WTC11 (cell line): ENCODE measurements at regions not wholly inside any gene's neighbourhood (a gene's known extent, or its start where the extent isn't known, plus 50 kb on each side); places are given as distances from the start of the nearest gene placed in this dataset.

Experiments used
- ATAC-seq: fragments of 200-7000 bp; cut with Tn5 transposase; 2 replicates; pipeline ENCODE4 v1.10.0; 2021; ENCODE audit warnings: mild to moderate bottlenecking, moderate library complexity
- CTCF ChIA-PET: fragments of 300-600 bp; sonication (Branson Sonifier 250); formaldehyde crosslinking; loops from one replicate; lab custom pipeline; 2021; ENCODE audit warnings: antibody characterized with exemption; lab: Charles Lee
- POLR2A ChIA-PET: fragments of 350-600 bp; sonication (Branson Sonifier 250); formaldehyde crosslinking; loops from one replicate; lab custom pipeline; 2021; ENCODE audit warnings: antibody characterized with exemption; lab: Charles Lee
- DNase-seq: peaks from one replicate; pipeline ENCODE4 v3.0.0; 2021; ENCODE audit warnings: low spot score
- H3K27ac Mint-ChIP-seq: 2 replicates; pipeline ENCODE4 v1.8.0; 2021; ENCODE audit warnings: mixed read lengths
- H3K27me3 Mint-ChIP-seq: 2 replicates; pipeline ENCODE4 v1.8.0; 2021; ENCODE audit warnings: low read depth, mild to moderate bottlenecking, moderate library complexity, mixed read lengths
- H3K36me3 Mint-ChIP-seq: 2 replicates; pipeline ENCODE4 v1.8.0; 2021; ENCODE audit warnings: mixed read lengths
- H3K4me1 Mint-ChIP-seq: 2 replicates; pipeline ENCODE4 v1.8.0; 2022; ENCODE audit warnings: mixed read lengths
- H3K4me3 Mint-ChIP-seq: 2 replicates; pipeline ENCODE4 v1.8.0; 2021; ENCODE audit warnings: mild to moderate bottlenecking, moderate library complexity, mixed read lengths
- H3K9me3 Mint-ChIP-seq: 2 replicates; pipeline ENCODE4 v1.8.0; 2021; ENCODE audit warnings: mixed read lengths
- ATF1 ChIP-seq: sonication (generic); formaldehyde crosslinking; IDR thresholded peaks from 2 replicates; pipeline ENCODE4 v1.8.1; 2023; ENCODE audit warnings: mild to moderate bottlenecking, moderate library complexity, missing genetic modification reagents
- CREM ChIP-seq: sonication (generic); formaldehyde crosslinking; IDR thresholded peaks from 2 replicates; pipeline ENCODE4 v1.8.1; 2022; ENCODE audit warnings: mild to moderate bottlenecking, missing genetic modification reagents, moderate library complexity
- E2F4 ChIP-seq: sonication (generic); formaldehyde crosslinking; IDR thresholded peaks from 2 replicates; pipeline ENCODE4 v1.8.1; 2022; ENCODE audit warnings: low read depth, mild to moderate bottlenecking, moderate library complexity, missing genetic modification reagents, borderline replicate concordance
- ELF4 ChIP-seq: sonication (generic); formaldehyde crosslinking; IDR thresholded peaks from 2 replicates; pipeline ENCODE4 v1.8.1; 2022; ENCODE audit warnings: low read depth, mild to moderate bottlenecking, moderate library complexity, missing genetic modification reagents
- HMGXB4 ChIP-seq: sonication (generic); formaldehyde crosslinking; IDR thresholded peaks from 2 replicates; pipeline ENCODE4 v1.8.1; 2023; ENCODE audit warnings: mild to moderate bottlenecking, moderate library complexity, missing genetic modification reagents
- KAT7 ChIP-seq: sonication (generic); formaldehyde crosslinking; IDR thresholded peaks from 2 replicates; pipeline ENCODE4 v1.8.1; 2023; ENCODE audit warnings: missing genetic modification reagents, mild to moderate bottlenecking, borderline replicate concordance
- MYBL2 ChIP-seq: sonication (generic); formaldehyde crosslinking; IDR thresholded peaks from 2 replicates; pipeline ENCODE4 v1.8.1; 2023; ENCODE audit warnings: mild to moderate bottlenecking, moderate library complexity, missing genetic modification reagents
- NR3C1 ChIP-seq: sonication (generic); formaldehyde crosslinking; conservative IDR thresholded peaks from 2 replicates; pipeline ENCODE4 v1.8.1; 2023; ENCODE audit warnings: low read depth, mild to moderate bottlenecking, missing genetic modification reagents
- PRRX2 ChIP-seq: fragments of 250-450 bp; sonication (Bioruptor Pico); IDR thresholded peaks from 2 replicates; pipeline ENCODE4 v1.8.0; 2021; ENCODE audit warnings: mild to moderate bottlenecking
- SMAD3 ChIP-seq: sonication (generic); formaldehyde crosslinking; IDR thresholded peaks from 2 replicates; pipeline ENCODE4 v1.8.0; 2022; ENCODE audit warnings: missing genetic modification reagents, mild to moderate bottlenecking, borderline replicate concordance
- SMAD4 ChIP-seq: sonication (generic); formaldehyde crosslinking; IDR thresholded peaks from 2 replicates; pipeline ENCODE4 v1.8.0; 2022; ENCODE audit warnings: mild to moderate bottlenecking, missing genetic modification reagents
- TEAD4 ChIP-seq: sonication (generic); formaldehyde crosslinking; IDR thresholded peaks from 2 replicates; pipeline ENCODE4 v1.8.0; 2022; ENCODE audit warnings: mild to moderate bottlenecking, missing genetic modification reagents
- USF2 ChIP-seq: sonication (generic); formaldehyde crosslinking; IDR thresholded peaks from 2 replicates; pipeline ENCODE4 v1.8.1; 2023; ENCODE audit warnings: mild to moderate bottlenecking, missing genetic modification reagents, moderate library complexity
- ZNF263 ChIP-seq: sonication (generic); formaldehyde crosslinking; IDR thresholded peaks from 2 replicates; pipeline ENCODE4 v1.8.1; 2022; ENCODE audit warnings: low read depth, mild to moderate bottlenecking, moderate library complexity, missing genetic modification reagents
- ZNF416 ChIP-seq: fragments of 250-450 bp; sonication (Bioruptor Pico); IDR thresholded peaks from 2 replicates; pipeline ENCODE4 v1.9.0; 2021; ENCODE audit warnings: mild to moderate bottlenecking, inconsistent platforms
- ZNF423 ChIP-seq: fragments of 250-450 bp; sonication (Bioruptor Pico); IDR thresholded peaks from 2 replicates; pipeline ENCODE4 v2.1.2; 2022; ENCODE audit warnings: mild to moderate bottlenecking, moderate library complexity
- ZNF671 ChIP-seq: fragments of 250-450 bp; sonication (Bioruptor Pico); IDR thresholded peaks from 2 replicates; pipeline ENCODE4 v1.8.0; 2021; ENCODE audit warnings: mild to moderate bottlenecking
- TF ChIP-seq, protein P1 (sequence below): sonication (generic); formaldehyde crosslinking; IDR thresholded peaks from 2 replicates; pipeline ENCODE4 v1.8.1; 2023; ENCODE audit warnings: mild to moderate bottlenecking, missing genetic modification reagents, borderline replicate concordance
- TF ChIP-seq, protein P2 (sequence below): sonication (generic); formaldehyde crosslinking; IDR thresholded peaks from 2 replicates; pipeline ENCODE4 v1.8.0; 2022; ENCODE audit warnings: mild to moderate bottlenecking, missing genetic modification reagents
- TF ChIP-seq, protein P3 (sequence below): fragments of 250-450 bp; sonication (Bioruptor Pico); conservative IDR thresholded peaks from 2 replicates; pipeline ENCODE4 v1.9.0; 2021; ENCODE audit warnings: mild to moderate bottlenecking

GRCh38 chr12:131570596-131570995 is 140.3 kb upstream of the SFSWAP start (continued):
- TF ChIP-seq SMAD4 (CRISPR knock-in tag): no peak
- TF ChIP-seq, protein P1, sequence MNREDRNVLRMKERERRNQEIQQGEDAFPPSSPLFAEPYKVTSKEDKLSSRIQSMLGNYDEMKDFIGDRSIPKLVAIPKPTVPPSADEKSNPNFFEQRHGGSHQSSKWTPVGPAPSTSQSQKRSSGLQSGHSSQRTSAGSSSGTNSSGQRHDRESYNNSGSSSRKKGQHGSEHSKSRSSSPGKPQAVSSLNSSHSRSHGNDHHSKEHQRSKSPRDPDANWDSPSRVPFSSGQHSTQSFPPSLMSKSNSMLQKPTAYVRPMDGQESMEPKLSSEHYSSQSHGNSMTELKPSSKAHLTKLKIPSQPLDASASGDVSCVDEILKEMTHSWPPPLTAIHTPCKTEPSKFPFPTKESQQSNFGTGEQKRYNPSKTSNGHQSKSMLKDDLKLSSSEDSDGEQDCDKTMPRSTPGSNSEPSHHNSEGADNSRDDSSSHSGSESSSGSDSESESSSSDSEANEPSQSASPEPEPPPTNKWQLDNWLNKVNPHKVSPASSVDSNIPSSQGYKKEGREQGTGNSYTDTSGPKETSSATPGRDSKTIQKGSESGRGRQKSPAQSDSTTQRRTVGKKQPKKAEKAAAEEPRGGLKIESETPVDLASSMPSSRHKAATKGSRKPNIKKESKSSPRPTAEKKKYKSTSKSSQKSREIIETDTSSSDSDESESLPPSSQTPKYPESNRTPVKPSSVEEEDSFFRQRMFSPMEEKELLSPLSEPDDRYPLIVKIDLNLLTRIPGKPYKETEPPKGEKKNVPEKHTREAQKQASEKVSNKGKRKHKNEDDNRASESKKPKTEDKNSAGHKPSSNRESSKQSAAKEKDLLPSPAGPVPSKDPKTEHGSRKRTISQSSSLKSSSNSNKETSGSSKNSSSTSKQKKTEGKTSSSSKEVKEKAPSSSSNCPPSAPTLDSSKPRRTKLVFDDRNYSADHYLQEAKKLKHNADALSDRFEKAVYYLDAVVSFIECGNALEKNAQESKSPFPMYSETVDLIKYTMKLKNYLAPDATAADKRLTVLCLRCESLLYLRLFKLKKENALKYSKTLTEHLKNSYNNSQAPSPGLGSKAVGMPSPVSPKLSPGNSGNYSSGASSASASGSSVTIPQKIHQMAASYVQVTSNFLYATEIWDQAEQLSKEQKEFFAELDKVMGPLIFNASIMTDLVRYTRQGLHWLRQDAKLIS (CRISPR knock-in tag): no peak
- TF ChIP-seq USF2: no peak
- TF ChIP-seq HMGXB4: no peak
- TF ChIP-seq KAT7: no peak
- TF ChIP-seq MYBL2 (CRISPR knock-in tag): no peak
- TF ChIP-seq PRRX2 (CRISPR knock-in tag): no peak
- no peak for TF ChIP-seq ELF4 (CRISPR knock-in tag)

- peaks cover 47% of the 10 kb centered on the region for H3K9me3 Mint-ChIP-seq
- no peak overlapping the region for H3K4me3 Mint-ChIP-seq
- H3K27ac Mint-ChIP-seq: no peak overlapping the region
- POLR2A ChIA-PET: no interaction called here
- DNase-seq (no peak), ATAC-seq (no peak)
- peaks cover 14% of the 10 kb centered on the region for H3K27me3 Mint-ChIP-seq
- CTCF ChIA-PET: no interaction called here
- H3K4me1 Mint-ChIP-seq: peaks cover 4% of the 10 kb centered on the region
- H3K36me3 Mint-ChIP-seq: peaks cover 27% of the 10 kb centered on the region
- TF ChIP-seq, protein P2, sequence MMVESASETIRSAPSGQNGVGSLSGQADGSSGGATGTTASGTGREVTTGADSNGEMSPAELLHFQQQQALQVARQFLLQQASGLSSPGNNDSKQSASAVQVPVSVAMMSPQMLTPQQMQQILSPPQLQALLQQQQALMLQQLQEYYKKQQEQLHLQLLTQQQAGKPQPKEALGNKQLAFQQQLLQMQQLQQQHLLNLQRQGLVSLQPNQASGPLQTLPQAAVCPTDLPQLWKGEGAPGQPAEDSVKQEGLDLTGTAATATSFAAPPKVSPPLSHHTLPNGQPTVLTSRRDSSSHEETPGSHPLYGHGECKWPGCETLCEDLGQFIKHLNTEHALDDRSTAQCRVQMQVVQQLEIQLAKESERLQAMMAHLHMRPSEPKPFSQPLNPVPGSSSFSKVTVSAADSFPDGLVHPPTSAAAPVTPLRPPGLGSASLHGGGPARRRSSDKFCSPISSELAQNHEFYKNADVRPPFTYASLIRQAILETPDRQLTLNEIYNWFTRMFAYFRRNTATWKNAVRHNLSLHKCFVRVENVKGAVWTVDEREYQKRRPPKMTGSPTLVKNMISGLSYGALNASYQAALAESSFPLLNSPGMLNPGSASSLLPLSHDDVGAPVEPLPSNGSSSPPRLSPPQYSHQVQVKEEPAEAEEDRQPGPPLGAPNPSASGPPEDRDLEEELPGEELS (CRISPR knock-in tag): no peak
- TF ChIP-seq ELF4 (CRISPR knock-in tag): no peak
- TF ChIP-seq TEAD4 (CRISPR knock-in tag): no peak
- no peak for TF ChIP-seq ZNF671 (CRISPR knock-in tag)
- TF ChIP-seq E2F4 (CRISPR knock-in tag): no peak
- TF ChIP-seq CREM: no peak
- TF ChIP-seq ZNF263 (CRISPR knock-in tag): no peak
- no peak for TF ChIP-seq SMAD3 (CRISPR knock-in tag)
- TF ChIP-seq USF2: no peak
- TF ChIP-seq NR3C1: no peak
- TF ChIP-seq ZNF416: no peak
- TF ChIP-seq, protein P1 (CRISPR knock-in tag): no peak
- TF ChIP-seq, protein P3, sequence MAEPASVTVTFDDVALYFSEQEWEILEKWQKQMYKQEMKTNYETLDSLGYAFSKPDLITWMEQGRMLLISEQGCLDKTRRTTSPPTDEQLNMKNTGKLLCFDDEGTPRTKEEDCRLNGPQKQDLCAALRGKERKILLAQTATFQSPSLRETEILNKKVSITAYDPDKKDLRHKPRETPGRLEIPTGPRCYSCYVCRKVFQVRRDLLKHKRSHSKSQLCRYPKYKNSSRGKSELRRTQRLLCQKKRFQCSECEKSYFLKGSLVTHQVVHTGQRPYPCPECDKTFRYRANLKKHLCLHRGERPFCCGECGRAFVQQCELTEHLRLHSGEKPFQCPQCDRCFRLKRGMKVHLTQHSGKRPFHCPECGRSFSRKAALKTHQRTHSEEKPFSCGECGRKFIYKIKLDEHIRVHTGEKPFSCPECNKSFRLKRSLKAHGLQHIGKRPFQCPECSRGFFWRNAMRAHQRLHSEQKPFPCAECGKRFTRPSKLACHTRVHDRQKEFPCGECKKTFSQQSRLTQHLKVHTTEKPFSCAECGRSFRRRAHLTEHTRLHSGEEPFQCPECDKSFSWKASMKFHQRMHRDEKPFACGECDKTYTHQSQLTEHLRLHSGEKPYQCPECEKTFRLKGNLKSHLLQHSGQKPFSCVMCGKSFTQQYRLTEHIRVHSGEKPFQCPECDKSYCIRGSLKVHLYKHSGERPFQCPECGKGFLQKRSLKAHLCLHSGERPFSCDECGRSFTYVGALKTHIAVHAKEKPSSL (CRISPR knock-in tag): no peak
- TF ChIP-seq ATF1 (CRISPR knock-in tag): no peak
- no peak for TF ChIP-seq ZNF423 (CRISPR knock-in tag)
These were observed 139.1 kb upstream of the SFSWAP start for GRCh38 chr12:131571827-131572226.
